ENCODE measurements at regions not wholly inside any gene's neighbourhood (a gene's known extent, or its start where the extent isn't known, plus 50 kb on each side); places are given as distances from the start of the nearest gene placed in this dataset.

- no peak for DNase-seq (ENCODE audit: low read depth in 2 of 2)
Observed at GRCh38 chr1:209012443-209013196, 570.9 kb upstream of the CAMK1G start.

GRCh38 chr1:209015092-209015491 lies 568.4 kb upstream of the CAMK1G start:
- DNase-seq (ENCODE audit: low read depth in 2 of 2), result no peak

GRCh38 chr1:209021622-209022021 lies 561.9 kb upstream of the CAMK1G start:
- no peak for DNase-seq (ENCODE audit: low read depth in 2 of 2)

GRCh38 chr1:209023790-209024189 lies 559.7 kb upstream of the CAMK1G start:
- DNase-seq (ENCODE audit: low read depth in 2 of 2), result no peak

GRCh38 chr1:209029737-209030136 lies 553.8 kb upstream of the CAMK1G start:
- no peak for DNase-seq (ENCODE audit: low read depth in 2 of 2)

GRCh38 chr1:209030454-209031167 lies 552.9 kb upstream of the CAMK1G start:
- no peak for DNase-seq (ENCODE audit: low read depth in 2 of 2)

GRCh38 chr1:209037064-209037463 lies 546.5 kb upstream of the CAMK1G start:
- no peak for DNase-seq (ENCODE audit: low read depth in 2 of 2)

GRCh38 chr1:209038316-209038715 lies 545.2 kb upstream of the CAMK1G start:
- DNase-seq (ENCODE audit: low read depth in 2 of 2), result no peak

- DNase-seq (ENCODE audit: low read depth in 2 of 2), result no peak
Observed at GRCh38 chr1:209038735-209039134, 544.8 kb upstream of the CAMK1G start.

GRCh38 chr1:209040351-209040750 lies 543.2 kb upstream of the CAMK1G start:
- DNase-seq (ENCODE audit: low read depth in 2 of 2), result no peak

GRCh38 chr1:209041927-209042326 lies 541.6 kb upstream of the CAMK1G start:
- DNase-seq (ENCODE audit: low read depth in 2 of 2), result no peak

- no peak for DNase-seq (ENCODE audit: low read depth in 2 of 2)
Observed at GRCh38 chr1:209042413-209042812, 541.1 kb upstream of the CAMK1G start.

GRCh38 chr1:209045331-209046057 lies 538.0 kb upstream of the CAMK1G start:
- DNase-seq (ENCODE audit: low read depth in 2 of 2), result no peak

GRCh38 chr1:209046058-209046417 lies 537.5 kb upstream of the CAMK1G start:
- no peak for DNase-seq (ENCODE audit: low read depth in 2 of 2)

- no peak for DNase-seq (ENCODE audit: low read depth in 2 of 2)
Observed at GRCh38 chr1:209046935-209047334, 536.6 kb upstream of the CAMK1G start.

- no peak for DNase-seq (ENCODE audit: low read depth in 2 of 2)
Observed at GRCh38 chr1:209048941-209049669, 534.4 kb upstream of the CAMK1G start.

GRCh38 chr1:209051570-209051969 lies 531.9 kb upstream of the CAMK1G start:
- no peak for DNase-seq (ENCODE audit: low read depth in 2 of 2)

- no peak for DNase-seq (ENCODE audit: low read depth in 2 of 2)
Observed at GRCh38 chr1:209053587-209053986, 529.9 kb upstream of the CAMK1G start.

- DNase-seq (ENCODE audit: low read depth in 2 of 2), result no peak
Observed at GRCh38 chr1:209057083-209057482, 526.4 kb upstream of the CAMK1G start.

- DNase-seq (ENCODE audit: low read depth in 2 of 2), result no peak
Observed at GRCh38 chr1:209057901-209058300, 525.6 kb upstream of the CAMK1G start.

- no peak for DNase-seq (ENCODE audit: low read depth in 2 of 2)
Observed at GRCh38 chr1:209059376-209059775, 524.1 kb upstream of the CAMK1G start.

GRCh38 chr1:209059981-209060380 lies 523.5 kb upstream of the CAMK1G start:
- no peak for DNase-seq (ENCODE audit: low read depth in 2 of 2)
